Transverse colon (tissue), 4 donors: ENCODE measurements at regions not wholly inside any gene's neighbourhood (a gene's known extent, or its start where the extent isn't known, plus 50 kb on each side); places are given as distances from the start of the nearest gene placed in this dataset.

Experiments
- DNase-seq: peaks from one replicate; pipeline ENCODE4 v3.0.0-alpha.2; 2019
- H3K27ac ChIP-seq, 4 donors: fragments of 200-600 bp; sonication (generic); 2 replicates each; pipeline ENCODE4 v1.5.1; 2016 to 2018; ENCODE audit warnings: inconsistent platforms in 4 of 4
- H3K27me3 ChIP-seq: fragments of 200-600 bp; sonication (generic); 2 replicates; pipeline ENCODE4 v1.5.1; 2017; ENCODE audit warnings: inconsistent platforms
- H3K36me3 ChIP-seq, 4 donors: fragments of 200-600 bp; sonication (generic); 2 replicates each; pipeline ENCODE4 v1.5.1; 2017 to 2019; ENCODE audit warnings: inconsistent platforms in 4 of 4
- H3K4me1 ChIP-seq, 4 donors: fragments of 200-600 bp; sonication (generic); 2 replicates each; pipeline ENCODE4 v1.5.1; 2017 to 2020; ENCODE audit warnings: inconsistent platforms in 4 of 4
- H3K4me3 ChIP-seq, 4 donors: fragments of 200-600 bp; sonication (generic); 1 replicate in 1 of 4; 2 replicates in 3 of 4; pipeline versions ENCODE4 v1.5.1 to v1.6.1; 2017 to 2019; ENCODE audit warnings: inconsistent platforms in 4 of 4
- H3K9me3 ChIP-seq, 2 donors: fragments of 200-600 bp; sonication (generic); 2 replicates each; pipeline ENCODE4 v1.5.1; 2017 to 2019; ENCODE audit warnings: inconsistent platforms in 2 of 2
- EP300 ChIP-seq: sonication (generic); formaldehyde crosslinking; IDR thresholded peaks from one replicate; pipeline ENCODE4 v1.6.1; 2017; ENCODE audit warnings: antibody characterized with exemption, low read depth
- POLR2A ChIP-seq: fragments of 450-650 bp; IDR thresholded peaks from one replicate; pipeline ENCODE4 v1.6.1; 2016; ENCODE audit warnings: antibody characterized with exemption, mild to moderate bottlenecking, moderate library complexity
- POLR2AphosphoS5 ChIP-seq, 3 donors: sonication (generic); formaldehyde crosslinking; IDR thresholded peaks; one replicate each; pipeline ENCODE4 v1.6.1; 2016; ENCODE audit warnings: antibody characterized with exemption in 3 of 3
- WGBS, 2 donors: methylation state at CpG; one replicate each; pipeline ENCODE4 v1.1.5; 2018; ENCODE audit warnings: low coverage in 1 of 2; 5-methylcytosine and 5-hydroxymethylcytosine counted together
- in situ Hi-C, 4 donors: fragments of 200-750 bp; cut with MboI; loops; one replicate each; pipeline versions ENCODE4 v1.15.0 to v1.15.1; 2017; ENCODE audit warnings: low sequenced_read_pairs in 3 of 4, low pct_ligation_motif_present in 1 of 4, low pct_unique_long_range_greater_than_20kb in 1 of 4
- intact Hi-C: fragments of 100-400 bp; cut with DNase I; formaldehyde crosslinking; loops from one replicate; pipeline ENCODE4 v1.15.1; 2023; ENCODE audit warnings: low total_unique reads
- TF ChIP-seq, protein P1 (sequence below), 5 experiments: fragments of 200-600 bp in 3 of 5; fragments of 450-650 bp in 2 of 5; sonication (generic) in 3 of 5; IDR thresholded peaks; 1 replicate in 2 of 5; 2 replicates in 3 of 5; pipeline ENCODE4 v1.5.1; 2016 to 2017; ENCODE audit warnings: antibody characterized with exemption in 5 of 5, inconsistent platforms in 3 of 5, mild to moderate bottlenecking in 2 of 5, moderate library complexity in 1 of 5

- 70% methylated on average over 3 to 8 of the region's 8 CpGs for WGBS, 2 donors
- TF ChIP-seq POLR2A = no peak
- TF ChIP-seq EP300 = no peak
- TF ChIP-seq, protein P1, sequence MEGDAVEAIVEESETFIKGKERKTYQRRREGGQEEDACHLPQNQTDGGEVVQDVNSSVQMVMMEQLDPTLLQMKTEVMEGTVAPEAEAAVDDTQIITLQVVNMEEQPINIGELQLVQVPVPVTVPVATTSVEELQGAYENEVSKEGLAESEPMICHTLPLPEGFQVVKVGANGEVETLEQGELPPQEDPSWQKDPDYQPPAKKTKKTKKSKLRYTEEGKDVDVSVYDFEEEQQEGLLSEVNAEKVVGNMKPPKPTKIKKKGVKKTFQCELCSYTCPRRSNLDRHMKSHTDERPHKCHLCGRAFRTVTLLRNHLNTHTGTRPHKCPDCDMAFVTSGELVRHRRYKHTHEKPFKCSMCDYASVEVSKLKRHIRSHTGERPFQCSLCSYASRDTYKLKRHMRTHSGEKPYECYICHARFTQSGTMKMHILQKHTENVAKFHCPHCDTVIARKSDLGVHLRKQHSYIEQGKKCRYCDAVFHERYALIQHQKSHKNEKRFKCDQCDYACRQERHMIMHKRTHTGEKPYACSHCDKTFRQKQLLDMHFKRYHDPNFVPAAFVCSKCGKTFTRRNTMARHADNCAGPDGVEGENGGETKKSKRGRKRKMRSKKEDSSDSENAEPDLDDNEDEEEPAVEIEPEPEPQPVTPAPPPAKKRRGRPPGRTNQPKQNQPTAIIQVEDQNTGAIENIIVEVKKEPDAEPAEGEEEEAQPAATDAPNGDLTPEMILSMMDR (IDR thresholded peaks at IDR 0.05) = no peak
- no peak for TF ChIP-seq POLR2AphosphoS5 (IDR thresholded peaks at IDR 0.05)
- in situ Hi-C loops = no loop called here
Observed at GRCh38 chr18:75812761-75813160, 385.3 kb upstream of the SMIM21 start.

GRCh38 chr18:75810961-75811551 is 383.6 kb upstream of the SMIM21 start:
- intact Hi-C loops = no loop called here
- no peak overlapping the region for H3K4me3 ChIP-seq
- TF ChIP-seq POLR2A (no peak), EP300 (no peak), POLR2AphosphoS5 (IDR thresholded peaks at IDR 0.05) (peak in 1 of 3 donors; percentile 13)
- TF ChIP-seq, protein P1 (IDR thresholded peaks at IDR 0.05) = no peak
- no peaks in the 10 kb centered on the region for H3K36me3 ChIP-seq
- no peaks in the 10 kb centered on the region for H3K27me3 ChIP-seq
- in situ Hi-C loops = no loop called here
- peaks cover 0 to 28% (median 4%) of the 10 kb centered on the region in 4 donors for H3K4me1 ChIP-seq
- WGBS, 2 donors = 29 to 32% methylated on average over 3 to 5 of the region's 5 CpGs
- peak overlapping the region; percentile 30 to 48 (median 36) for H3K27ac ChIP-seq
- no peak for DNase-seq
- H3K9me3 ChIP-seq = no peaks in the 10 kb centered on the region

More at GRCh38 chr18:75812761-75813160, 385.3 kb upstream of the SMIM21 start:
- H3K27ac ChIP-seq = no peak overlapping the region
- H3K4me3 ChIP-seq = no peak overlapping the region
- no peaks in the 10 kb centered on the region for H3K9me3 ChIP-seq
- H3K36me3 ChIP-seq = no peaks in the 10 kb centered on the region
- peaks cover 0 to 28% (median 4%) of the 10 kb centered on the region in 4 donors for H3K4me1 ChIP-seq
- no peaks in the 10 kb centered on the region for H3K27me3 ChIP-seq
- DNase-seq = no peak
- intact Hi-C loops = no loop called here

- 36 to 38% methylated on average over 8 to 9 of the region's 9 CpGs for WGBS, 2 donors
- intact Hi-C loops = no loop called here
Observed at GRCh38 chr18:75810516-75810915, 383.0 kb upstream of the SMIM21 start.

DNA sequence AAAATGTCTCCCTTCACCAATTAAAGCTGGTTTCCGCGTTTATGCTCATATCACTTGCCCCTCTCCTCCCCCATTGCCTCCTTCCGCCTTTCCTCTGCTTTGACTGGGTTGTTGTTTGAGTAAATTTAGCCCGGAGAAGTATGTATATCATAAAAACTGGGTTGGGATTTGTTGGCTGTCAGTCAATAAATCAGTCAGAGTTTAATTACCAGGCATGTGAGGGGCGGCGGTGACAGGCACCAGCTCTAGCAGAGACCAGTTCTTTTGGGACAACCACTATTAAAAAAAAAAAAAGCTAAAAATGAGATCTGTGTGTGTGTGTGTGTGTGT is 382.4 kb upstream of the SMIM21 start:
- Histone ChIP-seq H3K27ac (peak overlapping the region in 3 of 4 donors; percentile 43 to 58 (median 50)), H3K4me3 (peak overlapping the region in 2 of 4 donors; percentile 18 to 31), H3K4me1 (peaks cover 0 to 28% (median 4%) of the 10 kb centered on the region in 4 donors), H3K9me3 (no peaks in the 10 kb centered on the region), H3K27me3 (no peaks in the 10 kb centered on the region), H3K36me3 (no peaks in the 10 kb centered on the region)
- in situ Hi-C loops = no loop called here
- intact Hi-C loops = no loop called here
- TF ChIP-seq POLR2A = no peak
- no peak for TF ChIP-seq EP300
- TF ChIP-seq POLR2AphosphoS5 (IDR thresholded peaks at IDR 0.05) = no peak
- TF ChIP-seq, protein P1 (IDR thresholded peaks at IDR 0.05) = no peak
- DNase-seq = peak; percentile 51
- WGBS, 2 donors = 10 to 26% methylated on average over 2 to 6 of the region's 6 CpGs

More at GRCh38 chr18:75810516-75810915, 383.0 kb upstream of the SMIM21 start:
- TF ChIP-seq EP300 (no peak), POLR2A (no peak), POLR2AphosphoS5 (IDR thresholded peaks at IDR 0.05) (no peak)
- TF ChIP-seq, protein P1 (IDR thresholded peaks at IDR 0.05) = no peak
- Histone ChIP-seq H3K4me1 (peaks cover 0 to 28% (median 4%) of the 10 kb centered on the region in 4 donors), H3K27me3 (no peaks in the 10 kb centered on the region), H3K9me3 (no peaks in the 10 kb centered on the region), H3K36me3 (no peaks in the 10 kb centered on the region), H3K4me3 (no peak overlapping the region), H3K27ac (peak overlapping the region; percentile 30 to 48 (median 36))
- in situ Hi-C loops = no loop called here
- DNase-seq = no peak
